CD8-positive, alpha-beta memory T cell (primary cell): ENCODE measurements at regions not wholly inside any gene's neighbourhood (a gene's known extent, or its start where the extent isn't known, plus 50 kb on each side); places are given as distances from the start of the nearest gene placed in this dataset.

Source experiments
- CTCF ChIA-PET: fragments of 350-600 bp; sonication (Branson Sonifier 250); formaldehyde crosslinking; loops from one replicate; lab custom pipeline; 2021; ENCODE audit warnings: antibody characterized with exemption; lab: Charles Lee
- POLR2A ChIA-PET: fragments of 350-600 bp; sonication (Branson Sonifier 250); formaldehyde crosslinking; loops from one replicate; lab custom pipeline; 2021; ENCODE audit warnings: antibody characterized with exemption; lab: Charles Lee
- DNase-seq, 5 donors: peaks; one replicate each; pipeline versions ENCODE4 v3.0.0 to v3.0.0-alpha.2; 2020 to 2022; ENCODE audit warnings: mixed read lengths in 1 of 5
- H3K27ac ChIP-seq: one replicate; pipeline ENCODE4 v1.7.0; 2013; ENCODE audit warnings: low read depth, mild to moderate bottlenecking, low read length, moderate library complexity
- H3K27me3 ChIP-seq: 2 replicates; pipeline ENCODE4 v1.7.0; 2013; ENCODE audit warnings: low read length, mild to moderate bottlenecking; ENCODE audit not compliant: insufficient read depth, poor library complexity, severe bottlenecking
- H3K36me3 ChIP-seq: 2 replicates; pipeline ENCODE4 v1.7.0; 2013; ENCODE audit warnings: mild to moderate bottlenecking, low read length, moderate library complexity; ENCODE audit not compliant: insufficient read depth
- H3K4me1 ChIP-seq: 2 replicates; pipeline ENCODE4 v1.7.0; 2013; ENCODE audit warnings: mild to moderate bottlenecking, low read length, moderate library complexity; ENCODE audit not compliant: insufficient read depth
- H3K4me3 ChIP-seq: 2 replicates; pipeline ENCODE4 v1.7.0; 2013; ENCODE audit warnings: mild to moderate bottlenecking, low read length
- H3K9me3 ChIP-seq: 2 replicates; pipeline ENCODE4 v1.7.0; 2013; ENCODE audit warnings: mild to moderate bottlenecking, low read length
- H3K27ac Mint-ChIP-seq, 8 donors: one replicate each; pipeline ENCODE4 v1.8.0; 2020 to 2021; ENCODE audit warnings: mixed read lengths in 8 of 8, mild to moderate bottlenecking in 6 of 8, inconsistent platforms in 3 of 8, moderate library complexity in 3 of 8
- H3K27me3 Mint-ChIP-seq, 2 donors: one replicate each; pipeline ENCODE4 v1.8.0; 2020 to 2021; ENCODE audit warnings: mixed read lengths in 2 of 2, mild to moderate bottlenecking in 1 of 2, moderate library complexity in 1 of 2
- H3K36me3 Mint-ChIP-seq, 3 donors: one replicate each; pipeline ENCODE4 v1.8.0; 2020 to 2021; ENCODE audit warnings: mixed read lengths in 3 of 3, inconsistent platforms in 1 of 3, mild to moderate bottlenecking in 1 of 3
- H3K4me1 Mint-ChIP-seq, 3 donors: one replicate each; pipeline ENCODE4 v1.8.0; 2020 to 2021; ENCODE audit warnings: mixed read lengths in 3 of 3, inconsistent platforms in 1 of 3, mild to moderate bottlenecking in 1 of 3
- H3K4me3 Mint-ChIP-seq, 7 donors: one replicate each; pipeline ENCODE4 v1.8.0; 2020 to 2021; ENCODE audit warnings: mixed read lengths in 7 of 7, mild to moderate bottlenecking in 6 of 7, moderate library complexity in 4 of 7, inconsistent platforms in 2 of 7
- H3K9me3 Mint-ChIP-seq, 5 donors: one replicate each; pipeline ENCODE4 v1.8.0; 2020 to 2022; ENCODE audit warnings: mixed read lengths in 5 of 5, mild to moderate bottlenecking in 3 of 5, moderate library complexity in 2 of 5, inconsistent platforms in 1 of 5

DNA sequence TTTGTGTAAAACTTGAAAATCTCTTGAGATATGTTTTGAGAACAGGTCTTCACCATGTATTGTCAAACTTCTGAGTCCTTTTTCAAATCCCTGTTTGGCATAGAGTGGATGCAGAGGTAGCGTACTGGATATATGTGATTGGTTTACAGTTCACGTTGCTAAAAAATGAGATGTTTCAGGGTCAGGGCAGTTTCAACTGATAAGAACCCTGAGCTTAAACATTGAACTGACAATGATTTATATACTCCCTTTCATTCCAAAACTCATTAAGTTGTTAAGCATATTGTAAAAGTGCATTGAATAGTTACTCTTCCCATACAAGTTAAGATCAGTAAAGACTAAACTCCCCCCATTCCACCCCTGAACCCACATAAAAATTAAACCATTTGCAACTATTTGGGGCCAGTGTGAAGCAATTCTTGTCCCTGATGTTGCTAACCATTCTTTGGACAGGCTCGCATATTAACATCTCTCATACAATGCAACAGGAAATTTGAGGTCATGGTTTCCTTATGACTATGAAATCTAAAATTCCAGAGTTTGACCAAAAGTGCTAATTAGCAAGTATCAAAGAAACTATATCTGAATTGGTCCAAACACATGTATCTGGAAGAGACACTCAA lies 470.9 kb upstream of the ACVR2A start:
- Mint-ChIP-seq H3K4me3 (no peak overlapping the region), H3K4me1 (no peaks in the 10 kb centered on the region), H3K27ac (no peak overlapping the region), H3K9me3 (no peaks in the 10 kb centered on the region), H3K36me3 (peaks cover 0 to 3% (median 0%) of the 10 kb centered on the region in 3 donors), H3K27me3 (no peaks in the 10 kb centered on the region)
- CTCF ChIA-PET = no interaction called here
- Histone ChIP-seq H3K4me1 (no peaks in the 10 kb centered on the region), H3K9me3 (no peaks in the 10 kb centered on the region), H3K36me3 (no peaks in the 10 kb centered on the region), H3K4me3 (no peak overlapping the region), H3K27me3 (no peaks in the 10 kb centered on the region), H3K27ac (no peak overlapping the region)
- POLR2A ChIA-PET = no interaction called here
- DNase-seq = no peak

DNA sequence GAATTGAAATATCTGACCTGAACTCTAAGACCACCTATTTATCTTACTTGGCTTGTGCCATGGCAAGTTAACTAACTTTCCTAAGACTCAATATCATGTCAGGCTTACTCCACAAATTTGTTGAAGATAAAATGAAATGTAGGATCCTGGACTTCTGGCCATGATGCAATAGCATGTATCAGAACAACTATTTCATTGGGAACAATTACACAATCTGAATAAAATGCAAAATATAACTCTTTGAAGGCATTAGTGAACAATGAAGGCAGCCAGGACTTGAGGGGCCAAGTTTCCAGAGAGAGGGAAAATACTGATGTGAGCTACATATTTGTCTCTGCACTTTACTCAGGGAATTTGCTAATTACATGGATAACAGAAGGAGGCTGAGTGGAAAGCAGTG lies 476.5 kb upstream of the ACVR2A start:
- Histone ChIP-seq H3K36me3 (no peaks in the 10 kb centered on the region), H3K9me3 (no peaks in the 10 kb centered on the region), H3K27me3 (no peaks in the 10 kb centered on the region), H3K4me3 (no peak overlapping the region), H3K4me1 (peaks cover 4% of the 10 kb centered on the region), H3K27ac (no peak overlapping the region)
- H3K9me3 Mint-ChIP-seq = peaks cover 0 to 2% (median 0%) of the 10 kb centered on the region in 5 donors
- H3K36me3 Mint-ChIP-seq = peaks cover 0 to 3% (median 0%) of the 10 kb centered on the region in 3 donors
- H3K27me3 Mint-ChIP-seq = no peaks in the 10 kb centered on the region
- DNase-seq = no peak
- H3K4me1 Mint-ChIP-seq = peaks cover 7 to 13% (median 12%) of the 10 kb centered on the region in 3 donors
- POLR2A ChIA-PET = no interaction called here
- CTCF ChIA-PET = no interaction called here
- H3K27ac Mint-ChIP-seq = no peak overlapping the region
- H3K4me3 Mint-ChIP-seq = no peak overlapping the region

DNA sequence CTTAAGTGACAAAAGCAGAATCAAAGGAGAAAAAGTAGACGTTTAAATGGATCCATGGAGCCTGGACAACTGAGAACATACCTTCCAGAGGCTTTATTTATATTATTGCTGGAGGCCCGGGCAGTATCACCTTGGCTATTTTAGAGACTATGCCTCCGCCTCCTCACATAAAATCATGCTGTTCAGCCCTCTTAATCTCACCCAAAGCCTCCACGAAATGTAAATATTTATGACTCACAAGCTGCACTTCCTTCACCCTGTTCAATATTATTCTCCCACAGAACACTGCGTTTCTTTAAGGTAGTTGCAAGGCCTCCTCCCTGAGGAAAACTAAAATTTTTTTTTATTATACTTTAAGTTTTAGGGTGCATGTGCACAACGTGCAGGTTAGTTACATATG lies 478.6 kb upstream of the ACVR2A start:
- ChIA-PET POLR2A (no interaction called here), CTCF (no interaction called here)
- Histone ChIP-seq H3K36me3 (no peaks in the 10 kb centered on the region), H3K4me3 (no peak overlapping the region), H3K27me3 (no peaks in the 10 kb centered on the region), H3K9me3 (no peaks in the 10 kb centered on the region), H3K27ac (no peak overlapping the region), H3K4me1 (peaks cover 4% of the 10 kb centered on the region)
- Mint-ChIP-seq H3K9me3 (peaks cover 0 to 3% (median 0%) of the 10 kb centered on the region in 5 donors), H3K4me3 (no peak overlapping the region), H3K36me3 (peaks cover 0 to 3% (median 0%) of the 10 kb centered on the region in 3 donors), H3K27ac (no peak overlapping the region), H3K4me1 (peaks cover 7 to 13% (median 12%) of the 10 kb centered on the region in 3 donors), H3K27me3 (no peaks in the 10 kb centered on the region)
- DNase-seq = no peak

DNA sequence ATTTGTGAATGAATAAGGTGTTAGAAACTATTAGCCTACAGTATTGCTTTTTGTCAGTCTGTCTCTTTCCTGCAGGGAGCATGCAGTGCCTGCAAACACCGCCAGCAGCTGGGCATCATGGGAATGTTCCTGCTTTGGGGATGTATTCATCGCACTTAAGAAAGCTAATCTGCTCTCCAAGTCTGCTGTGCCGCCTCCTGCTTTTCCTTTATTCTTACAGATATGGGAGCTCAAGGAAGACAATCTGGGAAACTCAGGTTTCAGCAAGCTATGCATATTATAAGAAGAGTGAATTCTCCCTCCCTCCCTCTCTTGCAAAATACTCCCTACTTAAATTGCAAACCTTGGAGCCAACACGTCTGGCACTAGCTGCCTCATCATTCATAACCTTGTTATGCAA lies 479.2 kb upstream of the ACVR2A start:
- Histone ChIP-seq H3K27me3 (no peaks in the 10 kb centered on the region), H3K36me3 (no peaks in the 10 kb centered on the region), H3K4me1 (peaks cover 4% of the 10 kb centered on the region), H3K27ac (no peak overlapping the region), H3K4me3 (no peak overlapping the region), H3K9me3 (no peaks in the 10 kb centered on the region)
- ChIA-PET CTCF (no interaction called here), POLR2A (no interaction called here)
- no peak for DNase-seq
- H3K4me1 Mint-ChIP-seq = peaks cover 7 to 13% (median 12%) of the 10 kb centered on the region in 3 donors
- H3K36me3 Mint-ChIP-seq = peaks cover 0 to 3% (median 0%) of the 10 kb centered on the region in 3 donors
- no peaks in the 10 kb centered on the region for H3K27me3 Mint-ChIP-seq
- H3K27ac Mint-ChIP-seq = no peak overlapping the region
- peaks cover 0 to 3% (median 0%) of the 10 kb centered on the region in 5 donors for H3K9me3 Mint-ChIP-seq
- no peak overlapping the region for H3K4me3 Mint-ChIP-seq

DNA sequence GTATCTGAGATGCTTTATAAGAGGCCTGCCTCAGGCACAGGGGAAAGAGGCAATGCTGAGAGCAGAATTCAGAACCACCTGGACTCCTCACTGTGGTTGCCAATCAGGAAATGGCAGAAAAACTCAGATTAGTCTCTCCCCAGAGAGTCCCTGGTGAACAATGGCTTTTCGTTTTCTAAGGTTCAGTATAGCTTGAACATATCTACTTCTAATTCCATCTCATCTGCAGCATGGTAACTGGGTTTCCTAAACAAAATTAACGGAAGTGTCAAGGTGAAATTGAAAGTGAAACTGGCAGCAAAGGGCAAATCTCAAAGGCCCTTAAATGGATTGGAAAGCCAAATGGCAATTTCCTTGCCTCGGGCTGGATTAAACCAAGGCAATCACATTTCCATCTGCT lies 480.2 kb upstream of the ACVR2A start:
- peaks cover 0 to 3% (median 0%) of the 10 kb centered on the region in 5 donors for H3K9me3 Mint-ChIP-seq
- H3K36me3 Mint-ChIP-seq = no peaks in the 10 kb centered on the region
- Histone ChIP-seq H3K4me3 (no peak overlapping the region), H3K27ac (no peak overlapping the region), H3K36me3 (no peaks in the 10 kb centered on the region), H3K9me3 (no peaks in the 10 kb centered on the region), H3K27me3 (no peaks in the 10 kb centered on the region), H3K4me1 (peaks cover 4% of the 10 kb centered on the region)
- CTCF ChIA-PET = no interaction called here
- H3K4me3 Mint-ChIP-seq = peak overlapping the region in 6 of 7 donors; percentile 23 to 79 (median 48)
- peak overlapping the region in 4 of 8 donors; percentile 20 to 66 (median 48) for H3K27ac Mint-ChIP-seq
- peaks cover 7 to 13% (median 12%) of the 10 kb centered on the region in 3 donors for H3K4me1 Mint-ChIP-seq
- POLR2A ChIA-PET = no interaction called here
- DNase-seq = peak in 1 of 5 donors; percentile 6
- no peaks in the 10 kb centered on the region for H3K27me3 Mint-ChIP-seq

DNA sequence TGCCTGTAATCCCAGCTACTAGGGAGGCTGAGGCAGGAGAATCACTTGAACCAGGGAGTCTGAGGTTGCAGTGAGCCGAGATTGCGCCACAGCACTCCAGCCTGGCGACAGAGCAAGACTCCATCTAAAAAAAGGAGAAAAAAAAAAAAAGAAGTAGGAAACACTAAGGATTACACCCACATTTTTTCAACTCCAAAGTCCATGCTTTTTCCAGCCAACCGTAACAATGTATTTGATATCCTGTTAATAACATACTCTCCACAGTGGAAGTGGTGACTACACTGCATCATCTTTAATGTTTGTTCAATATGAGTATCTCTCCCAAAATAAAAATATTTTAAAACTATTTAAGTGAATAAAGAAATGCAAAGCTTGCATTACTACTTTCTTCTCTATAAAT lies 481.6 kb upstream of the ACVR2A start:
- H3K9me3 Mint-ChIP-seq = peaks cover 0 to 3% (median 0%) of the 10 kb centered on the region in 5 donors
- POLR2A ChIA-PET = no interaction called here
- no peak overlapping the region for H3K4me3 Mint-ChIP-seq
- Histone ChIP-seq H3K27ac (no peak overlapping the region), H3K9me3 (no peaks in the 10 kb centered on the region), H3K4me1 (peaks cover 4% of the 10 kb centered on the region), H3K27me3 (no peaks in the 10 kb centered on the region), H3K4me3 (no peak overlapping the region), H3K36me3 (no peaks in the 10 kb centered on the region)
- DNase-seq = no peak
- peaks cover 7 to 13% (median 12%) of the 10 kb centered on the region in 3 donors for H3K4me1 Mint-ChIP-seq
- no peaks in the 10 kb centered on the region for H3K27me3 Mint-ChIP-seq
- CTCF ChIA-PET = no interaction called here
- H3K27ac Mint-ChIP-seq = no peak overlapping the region
- H3K36me3 Mint-ChIP-seq = no peaks in the 10 kb centered on the region

DNA sequence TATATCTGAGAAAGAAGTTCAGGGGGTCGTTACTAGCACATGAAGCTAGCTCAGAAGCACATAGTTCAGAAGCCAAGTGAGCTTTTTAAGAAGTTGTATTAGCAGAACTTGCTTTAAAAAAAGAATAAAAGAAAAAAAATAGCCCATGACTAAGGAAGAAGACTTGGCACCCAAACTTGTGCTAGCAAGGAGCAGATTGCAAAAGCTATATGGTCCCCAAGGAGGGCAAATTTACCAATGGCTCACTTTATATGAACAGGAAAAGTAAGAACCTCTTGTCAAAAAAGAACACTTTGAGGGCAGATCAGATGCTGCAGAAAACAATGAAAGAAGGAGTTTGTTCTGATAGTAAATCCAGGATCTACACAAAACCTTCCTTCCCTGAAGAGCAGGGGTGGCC lies 486.5 kb upstream of the ACVR2A start:
- CTCF ChIA-PET = no interaction called here
- Histone ChIP-seq H3K4me3 (no peak overlapping the region), H3K4me1 (no peaks in the 10 kb centered on the region), H3K27ac (no peak overlapping the region), H3K36me3 (no peaks in the 10 kb centered on the region), H3K27me3 (no peaks in the 10 kb centered on the region), H3K9me3 (no peaks in the 10 kb centered on the region)
- H3K27ac Mint-ChIP-seq = no peak overlapping the region
- H3K9me3 Mint-ChIP-seq = peaks cover 0 to 3% (median 0%) of the 10 kb centered on the region in 5 donors
- no peak for DNase-seq
- H3K4me3 Mint-ChIP-seq = no peak overlapping the region
- POLR2A ChIA-PET = interaction anchor here (0.5 to 0.6 kb wide), 2 partner anchors 53 to 487 kb away, joined by 3 read pairs; partner anchors contain the start of gene ACVR2A
- H3K27me3 Mint-ChIP-seq = no peaks in the 10 kb centered on the region
- H3K36me3 Mint-ChIP-seq = no peaks in the 10 kb centered on the region
- no peaks in the 10 kb centered on the region for H3K4me1 Mint-ChIP-seq

DNA sequence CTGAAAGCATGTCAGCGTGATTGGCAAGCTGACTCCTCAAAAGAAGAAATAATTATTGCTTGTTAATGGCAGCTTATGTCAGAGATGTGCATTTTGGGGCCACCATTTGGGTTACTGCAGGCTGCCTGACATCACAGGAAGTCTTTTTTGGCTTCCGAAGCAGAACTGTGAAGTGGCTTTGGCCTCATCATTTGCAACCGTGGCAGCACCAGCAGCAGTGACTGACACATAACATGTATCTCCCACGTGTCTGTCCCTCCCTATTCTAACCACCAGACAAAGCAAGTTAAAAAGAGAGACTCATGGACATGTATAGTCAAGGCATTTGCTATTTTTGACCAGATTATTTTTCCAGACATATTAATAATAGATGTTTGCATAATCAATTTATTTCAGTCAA lies 488.7 kb upstream of the ACVR2A start:
- Mint-ChIP-seq H3K27ac (no peak overlapping the region), H3K27me3 (peaks cover 0 to 1% of the 10 kb centered on the region in 2 donors), H3K36me3 (no peaks in the 10 kb centered on the region), H3K4me1 (no peaks in the 10 kb centered on the region), H3K4me3 (no peak overlapping the region), H3K9me3 (no peaks in the 10 kb centered on the region)
- POLR2A ChIA-PET = no interaction called here
- H3K36me3 ChIP-seq = no peaks in the 10 kb centered on the region
- H3K27ac ChIP-seq = no peak overlapping the region
- no peak overlapping the region for H3K4me3 ChIP-seq
- DNase-seq = no peak
- CTCF ChIA-PET = no interaction called here
- no peaks in the 10 kb centered on the region for H3K4me1 ChIP-seq
- H3K27me3 ChIP-seq = no peaks in the 10 kb centered on the region
- no peaks in the 10 kb centered on the region for H3K9me3 ChIP-seq
